Prostate gland (tissue), 2 donors: ENCODE measurements at regions not wholly inside any gene's neighbourhood (a gene's known extent, or its start where the extent isn't known, plus 50 kb on each side); places are given as distances from the start of the nearest gene placed in this dataset.

Experiments
- CTCF ChIP-seq, 4 experiments: fragments of 200-600 bp in 2 of 4; fragments of 450-650 bp in 2 of 4; sonication (generic) in 2 of 4; IDR thresholded peaks; 1 replicate in 3 of 4; 2 replicates in 1 of 4; pipeline ENCODE4 v1.5.1; 2016 to 2019; ENCODE audit warnings: antibody characterized with exemption in 4 of 4, mild to moderate bottlenecking in 2 of 4, moderate library complexity in 2 of 4
- POLR2A ChIP-seq: fragments of 450-650 bp; IDR thresholded peaks from one replicate; pipeline ENCODE4 v1.6.1; 2016; ENCODE audit warnings: antibody characterized with exemption, mild to moderate bottlenecking

- TF ChIP-seq CTCF (IDR thresholded peaks at IDR 0.05) (no peak), POLR2A (no peak)
Measured at GRCh38 chr6:167397712-167398111, 72.8 kb downstream of the TTLL2 start.
